H54 (cell line): ENCODE measurements at regions not wholly inside any gene's neighbourhood (a gene's known extent, or its start where the extent isn't known, plus 50 kb on each side); places are given as distances from the start of the nearest gene placed in this dataset.
"Not testable (repeated sequence)": the region's sequence is repeated elsewhere in the genome, so short reads cannot be mapped to it uniquely, and the experiment has no call there.

Experiments used
- DNase-seq: peaks from one replicate; pipeline ENCODE4 v3.0.0; 2011; ENCODE audit warnings: low spot score, mixed read lengths; ENCODE audit not compliant: insufficient read length
- FAIRE-seq: peaks from 3 replicates; lab custom pipeline; 2011; peaks lifted over from hg19 to GRCh38; lab: Jason Lieb, UNC
- POLR2A ChIP-seq: IDR thresholded peaks from 2 replicates; pipeline ENCODE4 v1.6.1; 2011; ENCODE audit warnings: low read depth, mild to moderate bottlenecking, low read length

DNA sequence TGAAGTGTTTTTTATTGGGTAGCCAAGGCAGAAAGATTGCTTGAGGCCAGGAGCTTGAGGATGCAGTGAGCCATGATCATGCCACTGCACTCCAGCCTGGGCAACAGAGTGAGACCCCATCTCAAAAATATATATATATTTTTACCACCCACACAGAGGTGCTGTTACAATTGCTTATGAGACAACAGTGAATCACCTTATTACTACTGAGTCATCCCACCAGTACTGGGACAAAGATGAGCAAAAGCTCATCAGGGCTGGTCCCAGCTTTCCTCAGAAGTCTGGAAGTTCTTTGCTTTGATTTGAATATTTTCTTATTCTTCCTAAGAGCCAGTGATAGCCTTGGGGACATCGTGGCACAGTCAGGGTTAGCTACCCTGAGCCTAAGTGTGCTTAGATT lies 207.7 kb downstream of the SOX2 start:
- no peak for TF ChIP-seq POLR2A
- FAIRE-seq (no peak), DNase-seq (peak; percentile 15)

DNA sequence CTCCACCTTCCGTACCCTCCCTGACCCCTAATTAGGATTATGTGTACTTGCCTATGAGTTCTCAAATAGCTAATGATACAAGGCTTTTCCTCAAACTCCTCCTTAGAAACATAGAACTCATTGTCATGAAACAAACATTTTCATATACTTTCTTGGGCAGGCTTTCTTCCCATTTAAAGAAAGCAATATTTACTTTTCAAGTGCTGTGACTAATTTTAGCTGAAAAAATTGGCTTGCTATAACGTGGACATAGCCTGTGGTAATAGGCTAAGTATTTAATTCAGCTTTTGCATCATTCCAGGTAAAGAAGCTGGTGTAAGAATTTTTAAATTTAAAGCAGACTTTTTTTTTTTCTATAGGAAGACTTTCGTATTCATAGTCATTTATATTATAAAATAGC lies 208.7 kb downstream of the SOX2 start:
- TF ChIP-seq POLR2A, result no peak
- no peak for FAIRE-seq
- DNase-seq, result no peak

DNA sequence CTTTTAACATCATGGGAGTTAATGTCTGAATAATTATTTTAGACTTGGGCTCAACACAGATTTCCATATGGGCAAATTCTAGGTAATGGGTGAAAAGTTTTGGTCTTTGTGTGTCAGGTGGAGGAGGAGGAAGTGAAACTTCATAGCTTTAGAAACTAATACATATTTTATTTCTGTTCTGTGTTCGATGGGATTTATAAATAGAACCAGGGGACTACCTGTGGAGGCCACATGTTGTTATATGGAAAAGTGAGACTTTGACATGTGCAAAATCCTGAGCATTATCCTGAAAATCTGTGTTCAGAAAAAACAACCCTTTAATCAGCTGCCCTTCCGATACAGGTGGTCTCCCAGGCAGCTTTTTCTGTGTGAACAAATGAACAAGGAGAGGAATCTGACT lies 209.5 kb downstream of the SOX2 start:
- DNase-seq (no peak), FAIRE-seq (no peak)
- TF ChIP-seq POLR2A, result no peak

DNA sequence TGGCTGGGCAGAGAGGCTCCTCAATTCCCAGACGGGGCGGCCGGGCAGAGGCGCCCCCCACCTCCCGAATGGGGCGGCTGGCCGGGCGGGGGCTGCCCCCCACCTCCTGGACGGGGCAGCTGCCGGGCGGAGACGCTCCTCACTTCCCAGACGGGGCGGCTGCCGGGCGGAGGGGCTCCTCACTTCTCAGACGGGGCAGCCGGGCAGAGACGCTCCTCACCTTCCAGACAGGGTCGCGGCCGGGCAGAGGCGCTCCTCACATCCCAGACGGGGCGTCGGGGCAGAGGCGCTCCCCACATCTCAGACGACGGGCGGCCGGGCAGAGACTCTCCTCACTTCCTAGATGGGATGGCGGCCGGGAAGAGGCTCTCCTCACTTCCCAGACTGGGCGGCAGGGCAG lies 214.1 kb downstream of the SOX2 start:
- FAIRE-seq, DNase-seq: not testable (repeated sequence)

DNA sequence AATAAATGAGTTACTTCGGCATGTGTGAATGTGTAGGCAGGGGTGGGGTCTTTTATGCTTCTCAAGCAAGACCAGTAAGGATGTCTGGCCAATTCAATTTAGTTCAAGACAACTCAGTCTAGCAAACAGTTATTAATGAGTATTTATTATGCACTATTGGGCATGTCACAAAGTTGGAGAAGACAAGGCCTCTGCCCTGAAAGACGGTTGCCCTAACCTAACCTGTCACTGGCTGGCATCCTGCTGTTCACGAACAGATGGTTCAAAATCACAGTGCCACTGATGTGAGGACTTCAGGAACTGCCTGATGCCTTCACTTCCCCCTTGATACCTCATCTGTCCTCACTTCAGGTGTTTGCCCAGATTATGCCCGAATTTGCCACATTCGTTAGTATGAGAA lies 217.8 kb downstream of the SOX2 start:
- FAIRE-seq, result no peak
- no peak for DNase-seq
- TF ChIP-seq POLR2A, result no peak

DNA sequence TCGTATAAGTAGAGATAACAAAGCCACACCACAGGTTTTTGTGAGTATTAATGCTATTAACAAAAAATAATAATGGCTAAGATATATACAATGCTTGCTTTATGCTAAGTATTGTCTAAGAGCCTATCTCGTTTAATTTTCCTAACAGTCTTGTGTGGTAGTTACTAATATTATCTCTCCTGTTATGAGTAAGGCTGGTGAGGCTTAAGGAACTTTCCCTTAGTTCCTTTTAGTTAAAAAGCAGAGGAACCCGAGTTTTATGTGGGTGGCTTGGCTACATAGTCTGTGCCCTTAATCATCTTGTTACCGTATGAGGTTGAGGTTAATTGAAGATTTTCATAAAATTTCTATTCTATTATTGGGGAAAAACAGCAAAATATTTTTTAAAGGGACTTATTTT lies 218.4 kb downstream of the SOX2 start:
- TF ChIP-seq POLR2A, result no peak
- FAIRE-seq (no peak), DNase-seq (no peak)

DNA sequence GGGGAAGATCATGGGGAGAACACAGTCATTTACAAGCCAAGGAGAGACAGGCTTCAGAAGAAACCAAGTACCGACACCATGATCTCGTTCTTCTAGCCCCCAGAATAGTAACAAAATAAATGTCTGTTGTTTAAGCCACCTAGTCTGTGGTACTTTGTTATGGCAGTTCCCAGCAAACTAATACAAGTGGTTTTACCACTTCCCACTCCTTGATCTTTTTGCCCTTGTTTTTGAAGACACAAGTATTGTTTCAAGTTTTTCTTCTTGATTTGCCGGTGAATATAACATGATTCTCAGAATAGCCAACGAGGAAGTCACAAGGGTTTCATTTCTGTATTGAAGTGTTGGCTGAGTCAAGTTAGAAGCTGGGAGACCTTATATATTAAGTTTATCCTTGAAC lies 220.3 kb downstream of the SOX2 start:
- FAIRE-seq (no peak), DNase-seq (no peak)
- no peak for TF ChIP-seq POLR2A

DNA sequence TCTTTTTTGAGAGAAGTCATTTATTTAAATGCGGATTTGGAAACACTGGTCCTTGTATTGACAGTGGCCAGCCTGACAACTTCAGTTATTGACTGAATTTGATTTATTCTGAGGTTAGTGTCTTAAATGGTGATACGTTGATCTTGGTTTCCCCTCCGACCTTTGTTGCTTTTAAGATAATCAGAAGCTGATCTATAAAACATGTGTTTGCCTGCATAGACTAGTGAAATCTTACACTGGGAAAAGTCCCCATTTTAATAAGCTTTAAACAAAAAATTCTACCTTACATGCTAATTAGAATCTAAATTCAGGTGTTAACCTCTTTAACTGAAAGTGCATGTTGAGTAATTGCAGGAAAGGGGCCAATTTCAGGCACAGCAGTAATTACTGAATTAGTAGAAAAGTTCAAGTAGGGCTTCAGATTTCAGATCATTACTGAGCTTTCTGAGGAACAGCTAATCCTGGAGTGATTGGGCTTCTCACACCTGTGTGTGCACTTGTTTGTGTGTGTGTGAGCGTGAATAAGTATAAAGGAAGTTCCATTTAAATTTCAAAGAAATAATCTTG lies 221.4 kb downstream of the SOX2 start:
- TF ChIP-seq POLR2A, result no peak
- FAIRE-seq, result no peak
- no peak for DNase-seq

DNA sequence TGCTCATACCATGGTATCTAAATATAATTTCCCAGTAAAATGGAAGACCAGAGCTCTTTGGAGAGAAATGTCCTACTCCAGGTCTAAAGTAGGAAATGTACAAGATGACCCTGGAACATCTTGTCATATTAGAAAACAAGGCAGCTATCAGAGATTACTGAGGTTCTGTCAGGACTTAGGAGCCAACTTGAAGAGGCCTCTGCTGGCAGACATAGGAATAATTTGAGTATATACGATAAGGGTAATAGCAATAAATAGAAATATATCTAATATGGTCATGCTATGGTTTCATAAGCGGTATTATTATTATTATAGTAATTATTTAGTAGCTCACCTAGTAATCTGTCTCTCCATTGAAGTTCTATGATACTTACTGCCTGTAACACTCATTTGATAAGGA lies 224.2 kb downstream of the SOX2 start:
- DNase-seq (no peak), FAIRE-seq (no peak)
- no peak for TF ChIP-seq POLR2A

DNA sequence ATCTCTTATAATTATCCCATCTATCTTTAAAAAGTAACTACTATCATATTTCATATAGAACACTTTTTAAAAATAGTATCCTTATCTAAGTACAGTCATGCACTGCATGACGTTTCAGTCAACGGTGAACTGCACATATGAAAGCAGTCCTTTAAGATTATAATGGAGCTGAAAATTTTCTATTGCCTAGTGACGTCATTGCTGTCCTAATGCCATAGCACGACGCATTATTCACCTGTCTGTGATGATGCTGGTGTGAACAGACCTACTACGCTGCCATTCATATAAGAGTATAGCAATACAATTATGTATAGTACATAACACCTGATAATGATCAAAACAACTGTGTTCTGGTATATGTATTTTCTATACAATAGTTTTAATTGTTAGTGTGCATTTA lies 225.0 kb downstream of the SOX2 start:
- no peak for DNase-seq
- FAIRE-seq, result no peak
- TF ChIP-seq POLR2A, result no peak

DNA sequence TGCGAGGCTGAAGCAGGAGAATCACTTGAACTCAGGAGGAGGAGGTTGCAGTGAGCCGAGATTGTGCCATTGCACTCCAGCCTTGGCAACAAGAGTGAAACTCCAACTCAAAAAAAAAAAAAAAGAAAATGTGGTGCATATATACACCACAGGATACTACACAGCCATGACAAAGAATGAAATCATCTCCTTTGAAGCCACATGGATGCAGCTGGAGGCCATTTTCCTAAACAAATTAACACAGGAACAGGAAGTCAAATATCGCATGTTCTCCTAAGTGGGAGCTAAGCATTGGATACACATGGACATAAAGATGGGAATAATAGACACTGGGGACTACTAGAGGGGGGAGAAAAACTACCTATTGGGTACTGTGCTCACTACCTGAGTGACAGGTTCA lies 226.9 kb downstream of the SOX2 start:
- FAIRE-seq, result not testable (repeated sequence)

DNA sequence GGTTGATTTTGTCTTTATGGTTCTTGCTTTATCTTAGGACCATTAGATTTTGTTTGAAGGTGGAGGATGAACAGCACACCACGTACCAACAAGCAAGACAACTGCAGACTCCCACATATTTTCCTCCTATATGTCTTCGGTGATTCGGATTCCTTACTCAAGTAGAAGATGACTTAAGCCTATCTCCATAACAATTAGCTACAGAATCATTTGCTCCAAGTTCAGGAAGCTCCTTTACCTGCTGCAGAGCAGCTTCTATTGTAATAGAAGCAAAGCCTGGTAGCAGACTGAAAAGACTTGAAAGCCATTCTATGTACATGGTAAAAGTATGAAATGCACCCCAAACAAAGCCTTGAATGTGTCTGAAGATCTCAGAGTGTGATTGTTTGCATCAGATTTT lies 229.0 kb downstream of the SOX2 start:
- no peak for TF ChIP-seq POLR2A
- DNase-seq (no peak), FAIRE-seq (no peak)

More for the DNA sequence above, 226.9 kb downstream of the SOX2 start:
- not testable (repeated sequence) for DNase-seq

DNA sequence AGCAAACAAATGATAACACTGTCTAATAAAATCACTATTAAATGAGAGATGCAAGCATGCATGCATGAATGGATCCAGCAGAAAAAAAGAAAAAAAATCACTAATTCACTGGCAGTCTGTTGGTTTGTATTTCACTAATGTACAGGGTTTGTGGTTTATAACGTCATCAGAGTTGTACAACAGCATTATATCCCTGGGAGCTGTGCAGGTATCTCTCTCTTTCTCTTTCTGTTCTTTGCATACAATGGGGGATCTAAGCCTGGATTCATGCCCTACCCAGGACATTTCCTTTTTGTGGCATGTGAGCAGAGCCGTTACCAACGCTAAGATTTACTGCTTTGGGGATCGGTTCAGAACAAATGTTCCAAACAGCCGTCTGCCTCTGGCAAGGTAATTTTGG lies 229.5 kb downstream of the SOX2 start:
- FAIRE-seq (no peak), DNase-seq (no peak)
- no peak for TF ChIP-seq POLR2A

DNA sequence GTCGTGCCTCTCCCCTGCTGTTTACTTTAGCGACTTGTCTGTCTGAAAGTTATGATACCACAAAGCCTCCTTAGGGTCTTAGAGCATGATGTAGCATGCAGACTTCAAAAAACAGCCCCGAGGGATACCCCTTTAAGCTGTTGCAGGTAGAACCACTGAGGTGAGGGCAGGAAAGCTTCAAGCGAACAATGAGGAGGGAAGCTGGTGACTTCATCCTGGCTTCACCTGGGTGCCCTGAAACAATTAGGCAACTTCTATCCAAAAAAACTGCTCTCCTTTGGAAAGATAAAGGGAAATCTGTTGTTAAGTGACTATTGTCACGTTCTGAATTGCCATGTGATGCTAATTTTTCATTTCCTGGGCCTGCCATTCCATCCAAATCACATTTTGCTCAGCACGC lies 231.6 kb downstream of the SOX2 start:
- DNase-seq (no peak), FAIRE-seq (no peak)
- no peak for TF ChIP-seq POLR2A

DNA sequence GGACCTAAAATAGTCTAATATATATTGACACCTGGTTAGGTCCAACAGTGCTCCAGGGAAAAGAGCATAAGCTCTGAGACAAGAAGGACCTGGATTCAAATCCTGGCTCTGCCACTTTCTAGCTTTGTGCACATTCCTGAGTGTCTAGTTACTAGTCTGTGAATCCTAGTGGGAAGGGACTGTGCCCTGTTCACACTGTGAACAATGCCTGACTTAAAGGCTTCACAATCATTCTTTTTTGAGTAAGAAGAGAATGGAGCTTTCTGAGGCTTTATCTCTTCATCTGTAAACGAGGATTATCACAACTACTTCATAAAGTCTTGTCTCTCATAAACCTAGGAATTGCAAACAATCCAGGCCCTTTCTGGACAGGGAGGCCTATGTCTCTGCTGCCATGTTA lies 235.9 kb downstream of the SOX2 start:
- TF ChIP-seq POLR2A, result no peak
- DNase-seq (no peak), FAIRE-seq (no peak)

DNA sequence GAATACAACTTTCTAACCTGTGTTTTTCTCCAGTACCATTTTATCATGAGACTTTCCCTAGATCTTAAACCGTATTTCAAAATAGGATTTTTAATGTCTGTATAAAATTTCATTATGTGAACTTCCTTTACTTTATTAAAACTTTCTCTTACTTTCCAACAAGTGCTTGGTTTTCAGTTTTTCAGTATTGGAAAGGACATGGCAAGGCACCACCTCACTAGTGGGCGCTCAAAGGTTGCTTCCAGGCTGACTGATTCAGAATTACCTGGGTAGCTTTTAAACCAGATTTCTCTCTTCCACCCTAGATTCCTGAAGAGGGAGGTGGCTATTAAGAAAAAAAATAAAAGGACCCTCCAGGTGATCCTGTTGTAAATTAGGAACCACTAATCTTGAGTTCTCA lies 236.6 kb downstream of the SOX2 start:
- TF ChIP-seq POLR2A, result no peak
- FAIRE-seq (no peak), DNase-seq (no peak)
